ENCODE measurements at regions not wholly inside any gene's neighbourhood (a gene's known extent, or its start where the extent isn't known, plus 50 kb on each side); places are given as distances from the start of the nearest gene placed in this dataset.

- TF ChIP-seq CTCF (IDR thresholded peaks at IDR 0.05) (no peak), POLR2A (IDR thresholded peaks at IDR 0.05) (no peak)
Observed at GRCh38 chr1:25106352-25106751, 126.0 kb downstream of the SYF2 start.
